ENCODE measurements at regions not wholly inside any gene's neighbourhood (a gene's known extent, or its start where the extent isn't known, plus 50 kb on each side); places are given as distances from the start of the nearest gene placed in this dataset.

DNA sequence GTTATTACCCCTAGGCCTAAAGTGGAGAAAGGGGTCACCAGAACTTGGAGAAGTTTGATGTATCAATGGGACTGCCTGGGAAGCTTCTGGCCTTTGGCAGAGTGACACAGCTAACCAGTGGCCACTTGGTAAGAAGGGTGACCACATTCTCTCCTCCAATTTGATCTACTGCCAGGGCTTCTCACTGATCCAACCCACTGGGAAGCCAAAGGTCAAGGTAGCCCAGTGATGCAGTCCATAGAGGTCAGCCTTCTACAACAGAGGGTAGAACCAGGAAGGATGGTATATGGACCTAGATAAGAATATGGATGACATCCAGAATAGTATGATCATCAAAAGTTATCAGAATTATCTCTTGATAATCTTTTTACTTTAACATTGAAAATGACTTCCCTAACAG lies 493.6 kb downstream of the NYAP2 start:
- DNase-seq: no peak
- peaks cover 8% of the 10 kb centered on the region for H3K4me1 ChIP-seq
- TF ChIP-seq, protein P1, sequence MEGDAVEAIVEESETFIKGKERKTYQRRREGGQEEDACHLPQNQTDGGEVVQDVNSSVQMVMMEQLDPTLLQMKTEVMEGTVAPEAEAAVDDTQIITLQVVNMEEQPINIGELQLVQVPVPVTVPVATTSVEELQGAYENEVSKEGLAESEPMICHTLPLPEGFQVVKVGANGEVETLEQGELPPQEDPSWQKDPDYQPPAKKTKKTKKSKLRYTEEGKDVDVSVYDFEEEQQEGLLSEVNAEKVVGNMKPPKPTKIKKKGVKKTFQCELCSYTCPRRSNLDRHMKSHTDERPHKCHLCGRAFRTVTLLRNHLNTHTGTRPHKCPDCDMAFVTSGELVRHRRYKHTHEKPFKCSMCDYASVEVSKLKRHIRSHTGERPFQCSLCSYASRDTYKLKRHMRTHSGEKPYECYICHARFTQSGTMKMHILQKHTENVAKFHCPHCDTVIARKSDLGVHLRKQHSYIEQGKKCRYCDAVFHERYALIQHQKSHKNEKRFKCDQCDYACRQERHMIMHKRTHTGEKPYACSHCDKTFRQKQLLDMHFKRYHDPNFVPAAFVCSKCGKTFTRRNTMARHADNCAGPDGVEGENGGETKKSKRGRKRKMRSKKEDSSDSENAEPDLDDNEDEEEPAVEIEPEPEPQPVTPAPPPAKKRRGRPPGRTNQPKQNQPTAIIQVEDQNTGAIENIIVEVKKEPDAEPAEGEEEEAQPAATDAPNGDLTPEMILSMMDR (IDR thresholded peaks at IDR 0.05; ENCODE audit: borderline replicate concordance): no peak
- intact Hi-C loops (cut with micrococcal nuclease): no loop called here
- no peak overlapping the region for H3K27ac ChIP-seq (replicated peaks)
- H3K36me3 ChIP-seq: no peaks in the 10 kb centered on the region
- H3K9me3 ChIP-seq (replicated peaks): no peaks in the 10 kb centered on the region
- H3K27me3 ChIP-seq (ENCODE audit: low read depth): no peaks in the 10 kb centered on the region
- H3K4me3 ChIP-seq: no peak overlapping the region

DNA sequence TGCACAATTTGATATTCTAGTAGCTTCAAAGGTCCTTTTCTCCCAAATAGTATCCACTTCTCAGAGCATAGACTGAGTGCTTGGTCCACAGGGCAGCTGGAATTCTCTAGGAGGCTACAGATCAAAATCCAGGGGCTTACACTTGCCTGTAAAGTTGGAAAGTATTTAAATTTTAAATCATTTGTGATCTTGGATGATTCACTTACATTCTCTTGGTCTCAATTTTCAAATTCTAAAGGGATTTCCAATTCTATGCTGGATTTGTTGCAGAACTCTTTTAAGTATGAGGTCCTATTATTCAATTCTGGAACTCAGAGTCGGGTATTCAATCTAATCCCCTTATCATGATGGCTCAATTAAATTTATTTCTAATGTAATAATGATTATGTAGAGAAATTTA lies 492.3 kb downstream of the NYAP2 start:
- H3K4me1 ChIP-seq: peaks cover 8% of the 10 kb centered on the region
- TF ChIP-seq, protein P1 (IDR thresholded peaks at IDR 0.05; ENCODE audit: borderline replicate concordance): no peak
- H3K27me3 ChIP-seq (ENCODE audit: low read depth): no peaks in the 10 kb centered on the region
- H3K36me3 ChIP-seq: no peaks in the 10 kb centered on the region
- no peak for DNase-seq
- intact Hi-C loops (cut with micrococcal nuclease): no loop called here
- H3K9me3 ChIP-seq (replicated peaks): no peaks in the 10 kb centered on the region
- H3K4me3 ChIP-seq: no peak overlapping the region
- H3K27ac ChIP-seq (replicated peaks): no peak overlapping the region

DNA sequence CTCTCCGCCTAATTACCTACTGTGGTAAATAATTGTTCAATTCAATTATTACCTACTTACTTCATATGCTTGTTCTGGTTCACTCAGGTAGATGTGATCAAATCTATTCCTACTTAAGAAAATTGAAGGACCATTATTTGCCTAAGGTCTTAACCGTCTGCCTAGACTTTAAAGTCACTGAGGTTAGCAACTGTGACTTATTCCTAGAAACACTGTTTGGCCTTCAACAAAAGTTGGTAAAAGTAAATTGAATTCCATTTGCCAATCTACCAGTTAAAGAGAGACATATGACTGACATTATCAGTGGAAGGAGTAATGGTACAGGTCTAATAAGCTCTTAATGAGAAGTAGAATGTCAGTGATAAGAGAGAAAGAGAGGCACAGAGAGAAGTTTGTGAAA lies 491.5 kb downstream of the NYAP2 start:
- Histone ChIP-seq H3K9me3 (replicated peaks) (no peaks in the 10 kb centered on the region), H3K4me3 (no peak overlapping the region), H3K27me3 (ENCODE audit: low read depth) (no peaks in the 10 kb centered on the region), H3K27ac (replicated peaks) (no peak overlapping the region), H3K4me1 (peaks cover 8% of the 10 kb centered on the region), H3K36me3 (no peaks in the 10 kb centered on the region)
- no peak for DNase-seq
- TF ChIP-seq, protein P1 (IDR thresholded peaks at IDR 0.05; ENCODE audit: borderline replicate concordance): no peak
- intact Hi-C loops (cut with micrococcal nuclease): no loop called here

DNA sequence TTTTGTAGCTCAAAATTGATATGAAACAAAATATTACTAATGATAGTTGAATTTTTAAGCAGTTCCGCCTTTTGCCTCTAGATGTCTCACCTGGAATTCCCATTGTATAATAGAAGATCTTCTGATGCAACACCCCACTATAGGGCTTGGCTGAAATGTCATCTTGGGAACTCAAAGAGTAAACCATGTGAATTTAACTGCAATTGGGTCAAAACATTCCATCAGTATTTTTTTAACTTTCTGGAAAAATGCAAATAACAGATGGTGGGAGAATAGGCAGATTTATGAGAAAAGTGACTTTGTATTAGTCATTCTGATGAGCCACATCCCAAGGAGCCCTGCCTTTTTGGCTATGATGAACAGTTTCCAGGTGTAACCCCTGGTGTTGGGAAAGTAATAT lies 489.9 kb downstream of the NYAP2 start:
- H3K27me3 ChIP-seq (ENCODE audit: low read depth): no peaks in the 10 kb centered on the region
- H3K27ac ChIP-seq (replicated peaks): no peak overlapping the region
- no peaks in the 10 kb centered on the region for H3K9me3 ChIP-seq (replicated peaks)
- H3K36me3 ChIP-seq: no peaks in the 10 kb centered on the region
- DNase-seq: no peak
- intact Hi-C loops (cut with micrococcal nuclease): loop anchor here (2.0 to 10.0 kb wide), 2 partner anchors 913 to 1095 kb away; no protein-coding TSS in a partner anchor
- TF ChIP-seq, protein P1 (IDR thresholded peaks at IDR 0.05; ENCODE audit: borderline replicate concordance): peak; percentile 82
- H3K4me1 ChIP-seq: peaks cover 3% of the 10 kb centered on the region
- H3K4me3 ChIP-seq: no peak overlapping the region

DNA sequence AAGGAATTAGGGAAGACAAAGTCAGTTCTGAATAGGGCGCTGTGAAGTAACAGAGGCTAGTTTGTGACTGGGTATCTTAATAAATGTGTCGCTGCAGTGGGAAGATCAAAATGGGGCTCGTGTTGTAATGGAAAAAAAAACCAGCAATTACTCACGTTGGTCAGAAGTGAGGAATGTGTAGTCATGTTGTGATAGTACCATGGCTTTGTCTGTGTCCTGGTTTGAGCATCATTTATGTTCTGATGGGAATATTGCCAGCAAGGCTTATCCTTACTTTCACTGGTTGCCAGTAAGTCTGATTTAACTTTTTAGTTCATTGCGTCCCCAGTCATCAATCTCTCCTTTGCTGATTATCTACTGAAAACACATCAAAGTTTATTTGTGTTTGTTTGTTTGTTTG lies 467.6 kb downstream of the NYAP2 start:
- Histone ChIP-seq H3K27ac (replicated peaks) (no peak overlapping the region), H3K4me1 (no peaks in the 10 kb centered on the region)
- intact Hi-C loops (cut with micrococcal nuclease): no loop called here

More for the DNA sequence above, 467.6 kb downstream of the NYAP2 start:
- Histone ChIP-seq H3K4me3 (no peak overlapping the region), H3K9me3 (replicated peaks) (no peaks in the 10 kb centered on the region), H3K36me3 (no peaks in the 10 kb centered on the region), H3K27me3 (ENCODE audit: low read depth) (no peaks in the 10 kb centered on the region)
- no peak for DNase-seq
- TF ChIP-seq, protein P1 (IDR thresholded peaks at IDR 0.05; ENCODE audit: borderline replicate concordance): no peak

All from left ventricle myocardium inferior (tissue), 1 donor.